DMS79 (cell line): ENCODE measurements at regions not wholly inside any gene's neighbourhood (a gene's known extent, or its start where the extent isn't known, plus 50 kb on each side); places are given as distances from the start of the nearest gene placed in this dataset.

ENCODE experiments used
- DNase-seq: peaks from one replicate; lab custom pipeline; 2025; lab: John Stamatoyannopoulos, UW

GRCh38 chr10:3723766-3724165 is 61.2 kb downstream of the KLF6 start:
- no peak for DNase-seq

GRCh38 chr10:3720228-3721019 is 64.6 kb downstream of the KLF6 start:
- DNase-seq = no peak

GRCh38 chr10:3719024-3719843 is 65.8 kb downstream of the KLF6 start:
- no peak for DNase-seq

- DNase-seq = no peak
Measured at GRCh38 chr10:3716093-3716492, 68.9 kb downstream of the KLF6 start.

GRCh38 chr10:3714967-3715366 is 70.0 kb downstream of the KLF6 start:
- DNase-seq = no peak

GRCh38 chr10:3714531-3714930 is 70.5 kb downstream of the KLF6 start:
- DNase-seq = no peak

- DNase-seq = no peak
Measured at GRCh38 chr10:3712707-3713106, 72.3 kb downstream of the KLF6 start.

- no peak for DNase-seq
Measured at GRCh38 chr10:3711918-3712317, 73.1 kb downstream of the KLF6 start.

GRCh38 chr10:3710764-3711163 is 74.2 kb downstream of the KLF6 start:
- no peak for DNase-seq

GRCh38 chr10:3709456-3710060 is 75.5 kb downstream of the KLF6 start:
- DNase-seq = no peak

GRCh38 chr10:3708852-3709251 is 76.2 kb downstream of the KLF6 start:
- DNase-seq = no peak

GRCh38 chr10:3704565-3705325 is 80.3 kb downstream of the KLF6 start:
- no peak for DNase-seq

- no peak for DNase-seq
Measured at GRCh38 chr10:3702569-3702968, 82.4 kb downstream of the KLF6 start.

GRCh38 chr10:3702056-3702546 is 82.9 kb downstream of the KLF6 start:
- DNase-seq = no peak

- no peak for DNase-seq
Measured at GRCh38 chr10:3701491-3701890, 83.5 kb downstream of the KLF6 start.

GRCh38 chr10:3700531-3701076 is 84.4 kb downstream of the KLF6 start:
- no peak for DNase-seq

- DNase-seq = no peak
Measured at GRCh38 chr10:3699916-3700315, 85.1 kb downstream of the KLF6 start.

- DNase-seq = no peak
Measured at GRCh38 chr10:3698312-3698711, 86.7 kb downstream of the KLF6 start.

GRCh38 chr10:3693698-3694080 is 91.3 kb downstream of the KLF6 start:
- DNase-seq = no peak

GRCh38 chr10:3693022-3693697 is 91.8 kb downstream of the KLF6 start:
- DNase-seq = no peak

GRCh38 chr10:3692387-3692999 is 92.5 kb downstream of the KLF6 start:
- DNase-seq = no peak
